SK-N-SH (cell line): ENCODE measurements at regions not wholly inside any gene's neighbourhood (a gene's known extent, or its start where the extent isn't known, plus 50 kb on each side); places are given as distances from the start of the nearest gene placed in this dataset.

Source experiments
- CTCF ChIA-PET: fragments of 300-600, 350-600 bp; formaldehyde crosslinking; extraction: SDS; loops from one replicate; lab custom pipeline; 2021; lab: Yijun Ruan, JAX
- POLR2A ChIA-PET: fragments of 350-600 bp; sonication (Branson Sonifier 250); formaldehyde crosslinking; extraction: SDS; loops from one replicate; lab custom pipeline; 2020; ENCODE audit warnings: antibody characterized with exemption, inconsistent platforms; lab: Yijun Ruan, JAX
- DNase-seq: peaks from one replicate; pipeline ENCODE4 v3.0.0; 2012
- H2AFZ ChIP-seq: fragments of 200-600 bp; sonication (generic); 2 replicates; pipeline ENCODE4 v1.8.1; 2016; ENCODE audit warnings: antibody characterized with exemption, mild to moderate bottlenecking, low read depth
- H3F3A ChIP-seq: fragments of 200-600 bp; sonication (generic); replicated peaks from 2 replicates; pipeline ENCODE3; 2016; ENCODE audit warnings: antibody characterized with exemption, mild to moderate bottlenecking; ENCODE audit not compliant: insufficient read depth
- H3K27ac ChIP-seq, 2 experiments: fragments of 200-500 bp in 1 of 2; fragments of 200-600 bp in 1 of 2; sonication (Bioruptor generic) in 1 of 2; sonication (generic), shearing (Covaris generic) in 1 of 2; 2 replicates each; pipeline versions ENCODE4 v1.5.1 to v1.6.1; 2014 to 2016; ENCODE audit warnings: low read depth in 2 of 2, inconsistent platforms in 1 of 2, low read length in 1 of 2, mild to moderate bottlenecking in 1 of 2, mixed read lengths in 1 of 2
- H3K27me3 ChIP-seq: fragments of 200-600 bp; sonication (generic), shearing (Covaris generic); 2 replicates; pipeline ENCODE4 v1.6.1; 2016; ENCODE audit warnings: mixed run types; ENCODE audit not compliant: insufficient read depth
- H3K36me3 ChIP-seq, 2 experiments: fragments of 200-500 bp in 1 of 2; fragments of 200-600 bp in 1 of 2; sonication (Bioruptor generic) in 1 of 2; sonication (generic) in 1 of 2; replicated peaks in 1 of 2; 2 replicates each; pipeline versions ENCODE3 to v1.5.1; 2014 to 2016; ENCODE audit warnings: low read length in 1 of 2, mild to moderate bottlenecking in 1 of 2; ENCODE audit not compliant: insufficient read depth in 2 of 2, control insufficient read depth in 1 of 2
- H3K4me1 ChIP-seq, 2 experiments: fragments of 200-500 bp in 1 of 2; fragments of 200-600 bp in 1 of 2; sonication (Bioruptor generic) in 1 of 2; sonication (generic), shearing (Covaris generic) in 1 of 2; 2 replicates each; pipeline versions ENCODE4 v1.5.1 to v1.6.1; 2014 to 2016; ENCODE audit warnings: low read depth in 1 of 2, low read length in 1 of 2, mixed run types in 1 of 2; ENCODE audit not compliant: insufficient read depth in 2 of 2, control insufficient read depth in 1 of 2
- H3K4me2 ChIP-seq: fragments of 200-600 bp; sonication (generic), shearing (Covaris generic); 2 replicates; pipeline ENCODE4 v1.6.1; 2017; ENCODE audit warnings: mixed run types
- H3K4me3 ChIP-seq, 2 experiments: fragments of 200-500 bp in 1 of 2; fragments of 200-600 bp in 1 of 2; sonication (Bioruptor generic) in 1 of 2; sonication (generic), shearing (Covaris generic) in 1 of 2; 2 replicates each; pipeline versions ENCODE4 v1.5.1 to v1.8.1; 2014 to 2016; ENCODE audit warnings: low read depth in 2 of 2, inconsistent platforms in 1 of 2, low read length in 1 of 2, mild to moderate bottlenecking in 1 of 2, mixed read lengths in 1 of 2, moderate library complexity in 1 of 2
- H3K79me2 ChIP-seq: fragments of 200-600 bp; sonication (generic); 2 replicates; pipeline ENCODE4 v1.8.1; 2017; ENCODE audit warnings: mild to moderate bottlenecking; ENCODE audit not compliant: insufficient read depth
- H3K9ac ChIP-seq: fragments of 200-600 bp; sonication (generic); 2 replicates; pipeline ENCODE4 v1.6.1; 2017; ENCODE audit warnings: mixed run types
- H3K9me2 ChIP-seq: fragments of 200-600 bp; sonication (generic); 2 replicates; pipeline ENCODE4 v1.6.1; 2017; ENCODE audit warnings: mixed run types
- H3K9me3 ChIP-seq: fragments of 200-600 bp; sonication (generic); 2 replicates; pipeline ENCODE4 v1.6.1; 2017; ENCODE audit warnings: mixed run types, mild to moderate bottlenecking, moderate library complexity
- H4K20me1 ChIP-seq: fragments of 200-600 bp; sonication (generic); 2 replicates; pipeline ENCODE4 v1.6.1; 2017; ENCODE audit warnings: mild to moderate bottlenecking, mixed run types; ENCODE audit not compliant: insufficient read depth
- CHD2 ChIP-seq: fragments of 150-350 bp; IDR thresholded peaks from 2 replicates; pipeline ENCODE4 v1.6.1; 2018; ENCODE audit warnings: low read length; ENCODE audit not compliant: partially characterized antibody
- ELF1 ChIP-seq: IDR thresholded peaks from 2 replicates; pipeline ENCODE4 v1.4.0; 2012
- EP300 ChIP-seq, 2 experiments: IDR thresholded peaks; 2 replicates each; pipeline versions ENCODE4 v1.4.0 to v1.6.1; 2012; ENCODE audit warnings: borderline replicate concordance in 1 of 2, low read depth in 1 of 2, low read length in 1 of 2
- EZH2phosphoT487 ChIP-seq: fragments of 200-600 bp; sonication (generic); IDR thresholded peaks from 2 replicates; pipeline ENCODE4 v1.6.1; 2017; ENCODE audit warnings: low read depth, mixed run types, mild to moderate bottlenecking, antibody characterized with exemption, moderate library complexity, borderline replicate concordance
- FOXJ3 ChIP-seq: sonication (generic); formaldehyde crosslinking; IDR thresholded peaks from 2 replicates; pipeline ENCODE4 v1.5.1; 2020; ENCODE audit warnings: mild to moderate bottlenecking, missing genetic modification reagents
- IRF3 ChIP-seq: fragments of 150-350 bp; IDR thresholded peaks from 2 replicates; pipeline ENCODE4 v1.6.1; 2016; ENCODE audit warnings: mild to moderate bottlenecking, low read depth, low read length
- JUND ChIP-seq: IDR thresholded peaks from 2 replicates; pipeline ENCODE4 v1.4.0; 2012
- MXI1 ChIP-seq: IDR thresholded peaks from 2 replicates; pipeline ENCODE4 v1.6.1; 2012; ENCODE audit warnings: mild to moderate bottlenecking, low read depth, low read length, improper control_type of control experiment
- NRF1 ChIP-seq: IDR thresholded peaks from 2 replicates; pipeline ENCODE4 v1.6.1; 2012; ENCODE audit warnings: low read depth, mild to moderate bottlenecking, low read length
- POLR2AphosphoS5 ChIP-seq: IDR thresholded peaks from 2 replicates; pipeline ENCODE4 v1.6.1; 2012; ENCODE audit warnings: low read depth, low read length
- RAD21 ChIP-seq: IDR thresholded peaks from 2 replicates; pipeline ENCODE4 v1.6.1; 2012; ENCODE audit warnings: mild to moderate bottlenecking, low read length
- RCOR1 ChIP-seq: fragments of 150-350 bp; IDR thresholded peaks from 2 replicates; pipeline ENCODE4 v1.6.1; 2017; ENCODE audit warnings: antibody characterized with exemption, low read length
- RFX5 ChIP-seq: IDR thresholded peaks from 2 replicates; pipeline ENCODE4 v1.6.1; 2012; ENCODE audit warnings: mild to moderate bottlenecking, improper control_type of control experiment, low read length
- RXRA ChIP-seq: IDR thresholded peaks from 2 replicates; pipeline ENCODE4 v1.4.0; 2012; ENCODE audit warnings: low read depth, mild to moderate bottlenecking, borderline replicate concordance
- SMC3 ChIP-seq: IDR thresholded peaks from 2 replicates; pipeline ENCODE4 v1.6.1; 2012; ENCODE audit warnings: low read depth, low read length, improper control_type of control experiment
- TAF1 ChIP-seq: IDR thresholded peaks from 2 replicates; pipeline ENCODE4 v1.6.1; 2012; ENCODE audit warnings: low read depth, mild to moderate bottlenecking, low read length, moderate library complexity, borderline replicate concordance
- TCF12 ChIP-seq: IDR thresholded peaks from 2 replicates; pipeline ENCODE4 v1.4.0; 2012
- USF2 ChIP-seq: fragments of 150-350 bp; IDR thresholded peaks from 2 replicates; pipeline ENCODE4 v1.6.1; 2017; ENCODE audit warnings: antibody characterized with exemption, low read length, low read depth, borderline replicate concordance
- YY1 ChIP-seq: IDR thresholded peaks from 2 replicates; pipeline ENCODE4 v1.4.0; 2012; ENCODE audit warnings: low read depth, mild to moderate bottlenecking
- WGBS: methylation state at CpG from one replicate; pipeline ENCODE4 v1.1.6; 2017; ENCODE audit warnings: low lambda C conversion rate; 5-methylcytosine and 5-hydroxymethylcytosine counted together
- TF ChIP-seq, protein P1 (sequence below): IDR thresholded peaks from 2 replicates; pipeline ENCODE4 v1.4.0; 2012; ENCODE audit warnings: low read depth
- TF ChIP-seq, protein P2 (sequence below): IDR thresholded peaks from 2 replicates; pipeline ENCODE4 v1.4.0; 2012; ENCODE audit warnings: low read depth, borderline replicate concordance
- TF ChIP-seq, protein P3 (sequence below): fragments of 200-600 bp; sonication (generic); IDR thresholded peaks from 2 replicates; pipeline ENCODE4 v1.6.1; 2017; ENCODE audit warnings: antibody characterized with exemption, mild to moderate bottlenecking, moderate library complexity

DNA sequence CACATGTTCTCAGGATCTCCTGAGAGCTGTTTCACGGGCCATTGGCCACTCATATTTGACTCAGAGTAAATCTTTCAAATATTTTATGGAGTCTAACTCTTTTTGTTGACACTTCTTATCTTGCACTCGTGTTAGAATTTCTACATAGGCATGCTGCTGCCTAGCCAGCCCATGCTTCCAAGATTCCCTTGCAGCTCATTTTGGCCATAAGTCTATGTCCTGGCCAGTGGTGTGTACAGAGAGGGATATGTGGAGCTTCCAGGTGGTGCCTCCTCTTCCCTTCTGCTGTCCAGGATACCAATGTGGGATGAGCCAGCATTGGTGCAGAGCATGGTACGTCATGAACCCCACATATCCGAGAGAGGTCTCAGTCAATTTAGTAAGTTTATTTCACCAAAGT, 522.6 kb downstream of the QKI start:
- CTCF ChIA-PET, result no interaction called here
- no peaks in the 10 kb centered on the region for H4K20me1 ChIP-seq

DNA sequence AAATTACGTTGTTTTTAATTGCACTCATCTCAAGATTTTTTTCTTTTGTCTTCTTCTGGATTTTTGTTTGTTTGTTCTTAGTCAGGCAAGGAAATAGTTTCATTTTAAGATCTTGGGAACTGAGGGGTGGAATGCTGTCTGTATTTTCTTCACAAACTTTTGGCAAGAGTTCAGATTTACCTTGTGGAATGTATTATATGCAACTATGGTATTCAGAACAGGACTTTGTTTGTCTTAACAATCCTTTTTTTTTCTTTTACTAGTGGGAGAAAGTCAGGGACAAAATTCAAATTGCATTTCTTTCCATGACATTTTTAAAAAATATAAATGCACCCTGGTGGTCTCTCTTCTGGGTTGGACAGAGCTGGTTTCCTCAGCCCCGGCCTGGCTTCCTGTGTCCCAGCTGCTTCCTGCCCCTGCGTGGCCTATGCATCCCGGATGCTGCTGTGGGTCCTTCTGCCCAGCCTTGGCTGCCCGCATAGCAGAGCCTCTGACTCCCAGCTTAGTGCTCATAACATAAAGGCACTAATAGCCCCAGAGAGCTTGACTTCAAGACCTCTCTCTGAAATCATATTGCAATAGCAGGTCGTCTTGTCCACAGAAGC, 520.7 kb downstream of the QKI start:
- ChIA-PET CTCF (no interaction called here), POLR2A (no interaction called here)
- no peak for DNase-seq
- TF ChIP-seq POLR2AphosphoS5, result no peak
- TF ChIP-seq RFX5, result no peak
- no peak for TF ChIP-seq USF2
- TF ChIP-seq NRF1, result no peak
- TF ChIP-seq, protein P1, sequence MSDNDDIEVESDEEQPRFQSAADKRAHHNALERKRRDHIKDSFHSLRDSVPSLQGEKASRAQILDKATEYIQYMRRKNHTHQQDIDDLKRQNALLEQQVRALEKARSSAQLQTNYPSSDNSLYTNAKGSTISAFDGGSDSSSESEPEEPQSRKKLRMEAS, result no peak
- no peak for TF ChIP-seq RAD21
- TF ChIP-seq RCOR1, result no peak
- TF ChIP-seq RXRA, result no peak
- no peak for TF ChIP-seq EZH2phosphoT487
- TF ChIP-seq JUND, result no peak
- no peak for TF ChIP-seq EP300 (IDR thresholded peaks at IDR 0.05; ENCODE audit: borderline replicate concordance in 1 of 2, low read depth in 1 of 2, low read length in 1 of 2)
- no peak for TF ChIP-seq YY1
- TF ChIP-seq SMC3, result no peak
- no peak for TF ChIP-seq TCF12

More for the DNA sequence above, 522.6 kb downstream of the QKI start:
- no peak overlapping the region for H3K4me3 ChIP-seq
- WGBS, result 18% methylated on average over 4 of the region's 4 CpGs
- TF ChIP-seq, protein P2, sequence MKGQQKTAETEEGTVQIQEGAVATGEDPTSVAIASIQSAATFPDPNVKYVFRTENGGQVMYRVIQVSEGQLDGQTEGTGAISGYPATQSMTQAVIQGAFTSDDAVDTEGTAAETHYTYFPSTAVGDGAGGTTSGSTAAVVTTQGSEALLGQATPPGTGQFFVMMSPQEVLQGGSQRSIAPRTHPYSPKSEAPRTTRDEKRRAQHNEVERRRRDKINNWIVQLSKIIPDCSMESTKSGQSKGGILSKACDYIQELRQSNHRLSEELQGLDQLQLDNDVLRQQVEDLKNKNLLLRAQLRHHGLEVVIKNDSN, result no peak
- TF ChIP-seq RAD21 (no peak), ELF1 (no peak), FOXJ3 (CRISPR knock-in tag) (no peak), RXRA (no peak), TAF1 (no peak), CHD2 (no peak), NRF1 (no peak), MXI1 (no peak), IRF3 (no peak)
- TF ChIP-seq, protein P3, sequence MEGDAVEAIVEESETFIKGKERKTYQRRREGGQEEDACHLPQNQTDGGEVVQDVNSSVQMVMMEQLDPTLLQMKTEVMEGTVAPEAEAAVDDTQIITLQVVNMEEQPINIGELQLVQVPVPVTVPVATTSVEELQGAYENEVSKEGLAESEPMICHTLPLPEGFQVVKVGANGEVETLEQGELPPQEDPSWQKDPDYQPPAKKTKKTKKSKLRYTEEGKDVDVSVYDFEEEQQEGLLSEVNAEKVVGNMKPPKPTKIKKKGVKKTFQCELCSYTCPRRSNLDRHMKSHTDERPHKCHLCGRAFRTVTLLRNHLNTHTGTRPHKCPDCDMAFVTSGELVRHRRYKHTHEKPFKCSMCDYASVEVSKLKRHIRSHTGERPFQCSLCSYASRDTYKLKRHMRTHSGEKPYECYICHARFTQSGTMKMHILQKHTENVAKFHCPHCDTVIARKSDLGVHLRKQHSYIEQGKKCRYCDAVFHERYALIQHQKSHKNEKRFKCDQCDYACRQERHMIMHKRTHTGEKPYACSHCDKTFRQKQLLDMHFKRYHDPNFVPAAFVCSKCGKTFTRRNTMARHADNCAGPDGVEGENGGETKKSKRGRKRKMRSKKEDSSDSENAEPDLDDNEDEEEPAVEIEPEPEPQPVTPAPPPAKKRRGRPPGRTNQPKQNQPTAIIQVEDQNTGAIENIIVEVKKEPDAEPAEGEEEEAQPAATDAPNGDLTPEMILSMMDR, result no peak
- TF ChIP-seq, all 33 proteins: peak for 0
- no peaks in the 10 kb centered on the region for H3K4me1 ChIP-seq
- no peak overlapping the region for H3K27ac ChIP-seq
- H3K27me3 ChIP-seq, result no peaks in the 10 kb centered on the region
- H3K9me2 ChIP-seq, result no peaks in the 10 kb centered on the region
- DNase-seq, result no peak
- H3K79me2 ChIP-seq, result no peaks in the 10 kb centered on the region
- POLR2A ChIA-PET, result no interaction called here
- no peak overlapping the region for H3K4me2 ChIP-seq
- H3K9me3 ChIP-seq, result no peaks in the 10 kb centered on the region
- no peak overlapping the region for H3K9ac ChIP-seq
- no peaks in the 10 kb centered on the region for H3F3A ChIP-seq
- no peak overlapping the region for H2AFZ ChIP-seq
- H3K36me3 ChIP-seq, result no peaks in the 10 kb centered on the region

More for the DNA sequence above, 520.7 kb downstream of the QKI start:
- no peaks in the 10 kb centered on the region for H4K20me1 ChIP-seq
- no peaks in the 10 kb centered on the region for H3K79me2 ChIP-seq
- no peaks in the 10 kb centered on the region for H3F3A ChIP-seq
- no peak overlapping the region for H3K4me2 ChIP-seq
- H3K4me3 ChIP-seq, result no peak overlapping the region
- no peaks in the 10 kb centered on the region for H3K9me3 ChIP-seq
- H2AFZ ChIP-seq, result no peak overlapping the region
- no peaks in the 10 kb centered on the region for H3K4me1 ChIP-seq
- WGBS, result 40% methylated on average over 6 of the region's 6 CpGs
- H3K27me3 ChIP-seq, result no peaks in the 10 kb centered on the region
- no peaks in the 10 kb centered on the region for H3K36me3 ChIP-seq
- no peak overlapping the region for H3K27ac ChIP-seq
- no peaks in the 10 kb centered on the region for H3K9me2 ChIP-seq
- no peak overlapping the region for H3K9ac ChIP-seq
